Hepatocyte (in vitro differentiated cells): ENCODE measurements at regions not wholly inside any gene's neighbourhood (a gene's known extent, or its start where the extent isn't known, plus 50 kb on each side); places are given as distances from the start of the nearest gene placed in this dataset.

Experiments used
- DNase-seq: peaks from one replicate; pipeline ENCODE4 v3.0.0-alpha.2; 2016; ENCODE audit warnings: low spot score
- H2AFZ ChIP-seq: fragments of 200-600 bp; sonication (generic); 2 replicates; pipeline ENCODE4 v1.6.0; 2016; ENCODE audit warnings: antibody characterized with exemption, mild to moderate bottlenecking
- H3K27ac ChIP-seq: fragments of 200-600 bp; sonication (generic); 2 replicates; pipeline ENCODE4 v1.5.1; 2016; ENCODE audit warnings: mild to moderate bottlenecking
- H3K27me3 ChIP-seq: fragments of 200-600 bp; sonication (generic); 2 replicates; pipeline ENCODE4 v1.6.1; 2016
- H3K36me3 ChIP-seq: fragments of 200-600 bp; sonication (generic); replicated peaks from 2 replicates; pipeline ENCODE4 v1.5.1; 2016; ENCODE audit warnings: low read depth; ENCODE audit not compliant: insufficient read depth
- H3K4me1 ChIP-seq: fragments of 200-600 bp; sonication (generic); 2 replicates; pipeline ENCODE4 v1.5.1; 2016; ENCODE audit warnings: mild to moderate bottlenecking, moderate library complexity; ENCODE audit not compliant: insufficient read depth
- H3K4me2 ChIP-seq: fragments of 200-600 bp; sonication (generic); 2 replicates; pipeline ENCODE4 v1.6.0; 2016
- H3K4me3 ChIP-seq: fragments of 200-600 bp; sonication (generic); 2 replicates; pipeline ENCODE4 v1.5.1; 2016; ENCODE audit warnings: mild to moderate bottlenecking
- H3K79me2 ChIP-seq: fragments of 200-600 bp; sonication (generic); 2 replicates; pipeline ENCODE4 v1.6.0; 2017; ENCODE audit warnings: mild to moderate bottlenecking
- H3K9me2 ChIP-seq: fragments of 200-600 bp; sonication (generic); replicated peaks from 2 replicates; pipeline ENCODE4 v1.6.0; 2017; ENCODE audit warnings: mild to moderate bottlenecking; ENCODE audit not compliant: insufficient read depth
- H3K9me3 ChIP-seq: fragments of 200-600 bp; sonication (generic); 2 replicates; pipeline ENCODE4 v1.5.1; 2016; ENCODE audit warnings: low read depth, mild to moderate bottlenecking
- H4K20me1 ChIP-seq: fragments of 200-600 bp; sonication (generic); 2 replicates; pipeline ENCODE4 v1.6.0; 2016; ENCODE audit warnings: mild to moderate bottlenecking; ENCODE audit not compliant: insufficient read depth, poor library complexity, severe bottlenecking
- CTCF ChIP-seq: fragments of 200-600 bp; sonication (generic); IDR thresholded peaks from 2 replicates; pipeline ENCODE4 v1.5.1; 2016; ENCODE audit warnings: antibody characterized with exemption, mild to moderate bottlenecking; ENCODE audit not compliant: poor library complexity
- EZH2 ChIP-seq: fragments of 200-600 bp; sonication (generic); IDR thresholded peaks from 2 replicates; pipeline ENCODE4 v1.6.1; 2016; ENCODE audit warnings: antibody characterized with exemption, mild to moderate bottlenecking, borderline replicate concordance
- EZH2phosphoT487 ChIP-seq: fragments of 200-600 bp; sonication (generic); IDR thresholded peaks from one replicate; pipeline ENCODE4 v1.6.1; 2018; ENCODE audit warnings: antibody characterized with exemption, mild to moderate bottlenecking, low read depth, moderate library complexity; ENCODE audit not compliant: unreplicated experiment, severe bottlenecking
- WGBS: methylation state at CpG from one replicate; pipeline ENCODE4 v1.1.6; 2016; ENCODE audit warnings: low lambda C conversion rate; ENCODE audit errors: missing lambda C conversion rate; 5-methylcytosine and 5-hydroxymethylcytosine counted together

- H2AFZ ChIP-seq = no peak overlapping the region
- no peaks in the 10 kb centered on the region for H3K9me2 ChIP-seq
- no peaks in the 10 kb centered on the region for H3K27me3 ChIP-seq
- 49% methylated on average over 3 of the region's 3 CpGs for WGBS
- H3K27ac ChIP-seq = no peak overlapping the region
- H3K4me3 ChIP-seq = no peak overlapping the region
- H3K9me3 ChIP-seq = no peaks in the 10 kb centered on the region
- no peaks in the 10 kb centered on the region for H3K79me2 ChIP-seq
- H3K4me1 ChIP-seq = no peaks in the 10 kb centered on the region
- TF ChIP-seq CTCF (no peak), EZH2phosphoT487 (no peak), EZH2 (no peak)
- H4K20me1 ChIP-seq = no peaks in the 10 kb centered on the region
- no peak overlapping the region for H3K4me2 ChIP-seq
- no peaks in the 10 kb centered on the region for H3K36me3 ChIP-seq
- no peak for DNase-seq
These were observed 382.8 kb upstream of the GALNT5 start for GRCh38 chr2:156874707-156875106.

GRCh38 chr2:156883804-156884203 is 373.7 kb upstream of the GALNT5 start:
- no peak overlapping the region for H3K4me2 ChIP-seq
- DNase-seq = no peak

GRCh38 chr2:156884216-156884615 is 373.3 kb upstream of the GALNT5 start:
- no peaks in the 10 kb centered on the region for H3K27me3 ChIP-seq
- no peaks in the 10 kb centered on the region for H3K79me2 ChIP-seq
- H3K4me1 ChIP-seq = no peaks in the 10 kb centered on the region
- H3K27ac ChIP-seq = no peak overlapping the region
- DNase-seq = no peak
- H3K9me2 ChIP-seq = no peaks in the 10 kb centered on the region
- H3K4me3 ChIP-seq = no peak overlapping the region
- no peak for TF ChIP-seq EZH2phosphoT487
- TF ChIP-seq EZH2 = no peak
- TF ChIP-seq CTCF = no peak
- no peak overlapping the region for H2AFZ ChIP-seq
- H3K9me3 ChIP-seq = no peaks in the 10 kb centered on the region
- no peaks in the 10 kb centered on the region for H4K20me1 ChIP-seq
- no peak overlapping the region for H3K4me2 ChIP-seq
- WGBS = 92% methylated on average over 3 of the region's 3 CpGs
- H3K36me3 ChIP-seq = no peaks in the 10 kb centered on the region

More at GRCh38 chr2:156883804-156884203, 373.7 kb upstream of the GALNT5 start:
- Histone ChIP-seq H3K4me1 (no peaks in the 10 kb centered on the region), H3K9me3 (no peaks in the 10 kb centered on the region), H2AFZ (no peak overlapping the region), H3K27me3 (no peaks in the 10 kb centered on the region), H3K9me2 (no peaks in the 10 kb centered on the region), H3K27ac (no peak overlapping the region), H3K36me3 (no peaks in the 10 kb centered on the region), H3K79me2 (no peaks in the 10 kb centered on the region), H4K20me1 (no peaks in the 10 kb centered on the region), H3K4me3 (no peak overlapping the region)
- TF ChIP-seq EZH2 = no peak
- TF ChIP-seq CTCF = no peak
- no peak for TF ChIP-seq EZH2phosphoT487
- WGBS = 88% methylated on average over 3 of the region's 3 CpGs
